ENCODE measurements at regions not wholly inside any gene's neighbourhood (a gene's known extent, or its start where the extent isn't known, plus 50 kb on each side); places are given as distances from the start of the nearest gene placed in this dataset.
"Not testable (repeated sequence)": the region's sequence is repeated elsewhere in the genome, so short reads cannot be mapped to it uniquely, and the experiment has no call there.

GRCh38 chr14:58755031-58755925, 117.5 kb downstream of the DACT1 start:
- peak; percentile 48 for DNase-seq

- DNase-seq: peak; percentile 32
Observed at GRCh38 chr14:58760121-58760520, 122.4 kb downstream of the DACT1 start.

GRCh38 chr14:58762629-58763028, 124.9 kb downstream of the DACT1 start:
- DNase-seq: no peak

- DNase-seq: no peak
Observed at GRCh38 chr14:58763210-58763609, 125.4 kb downstream of the DACT1 start.

GRCh38 chr14:58765418-58765831, 127.7 kb downstream of the DACT1 start:
- DNase-seq: no peak

- DNase-seq: no peak
Observed at GRCh38 chr14:58765843-58766242, 128.1 kb downstream of the DACT1 start.

- DNase-seq: no peak
Observed at GRCh38 chr14:58769011-58769643, 131.4 kb downstream of the DACT1 start.

GRCh38 chr14:58769771-58770170, 132.0 kb downstream of the DACT1 start:
- no peak for DNase-seq

- no peak for DNase-seq
Observed at GRCh38 chr14:58770491-58770982, 132.8 kb downstream of the DACT1 start.

GRCh38 chr14:58771016-58771415, 133.3 kb downstream of the DACT1 start:
- no peak for DNase-seq

- peak; percentile 8 for DNase-seq
Observed at GRCh38 chr14:58772116-58772515, 134.4 kb downstream of the DACT1 start.

GRCh38 chr14:58772794-58773620, 135.2 kb downstream of the DACT1 start:
- no peak for DNase-seq

GRCh38 chr14:58774531-58774930, 136.8 kb downstream of the DACT1 start:
- DNase-seq: no peak

GRCh38 chr14:58775130-58775529, 137.4 kb downstream of the DACT1 start:
- DNase-seq: not testable (repeated sequence)

- DNase-seq: no peak
Observed at GRCh38 chr14:58776516-58776915, 138.8 kb downstream of the DACT1 start.

- DNase-seq: no peak
Observed at GRCh38 chr14:58777541-58777979, 139.8 kb downstream of the DACT1 start.

GRCh38 chr14:58778202-58778601, 140.4 kb downstream of the DACT1 start:
- no peak for DNase-seq

- DNase-seq: no peak
Observed at GRCh38 chr14:58779376-58779775, 141.6 kb downstream of the DACT1 start.

- DNase-seq: no peak
Observed at GRCh38 chr14:58780185-58780584, 142.4 kb downstream of the DACT1 start.

- DNase-seq: no peak
Observed at GRCh38 chr14:58780605-58781004, 142.8 kb downstream of the DACT1 start.

GRCh38 chr14:58782011-58782410, 144.2 kb downstream of the DACT1 start:
- DNase-seq: no peak

- no peak for DNase-seq
Observed at GRCh38 chr14:58783792-58784511, 146.2 kb downstream of the DACT1 start.
